OCI-LY3 (cell line): ENCODE measurements at regions not wholly inside any gene's neighbourhood (a gene's known extent, or its start where the extent isn't known, plus 50 kb on each side); places are given as distances from the start of the nearest gene placed in this dataset.

ENCODE experiments used
- CTCF ChIP-seq: fragments of 200-600, 300-600 bp; sonication (generic); IDR thresholded peaks from 2 replicates; pipeline ENCODE4 v1.5.1; 2014; ENCODE audit warnings: antibody characterized with exemption, low read length, low read depth
- EZH2phosphoT487 ChIP-seq: fragments of 200-600 bp; shearing (Covaris generic); IDR thresholded peaks from 2 replicates; pipeline ENCODE4 v1.6.1; 2018; ENCODE audit warnings: antibody characterized with exemption, mixed run types, low read depth

GRCh38 chr3:80094589-80094988, 326.8 kb upstream of the ROBO1 start:
- TF ChIP-seq CTCF: no peak
- TF ChIP-seq EZH2phosphoT487: no peak
